DOHH2 (cell line): ENCODE measurements at regions not wholly inside any gene's neighbourhood (a gene's known extent, or its start where the extent isn't known, plus 50 kb on each side); places are given as distances from the start of the nearest gene placed in this dataset.

Source experiments
- H3F3A ChIP-seq: fragments of 200-600 bp; sonication (generic), shearing (Covaris generic); 2 replicates; pipeline ENCODE4 v1.6.0; 2016; ENCODE audit warnings: antibody characterized with exemption, mild to moderate bottlenecking; ENCODE audit not compliant: control insufficient read depth, insufficient read depth
- H3K27ac ChIP-seq: fragments of 200-600 bp; sonication (generic); 2 replicates; pipeline ENCODE4 v1.5.1; 2014; ENCODE audit warnings: low read depth, mild to moderate bottlenecking, low read length, moderate library complexity
- H3K27me3 ChIP-seq: fragments of 200-600 bp; sonication (generic); 2 replicates; pipeline ENCODE4 v1.6.1; 2014; ENCODE audit warnings: mild to moderate bottlenecking, low read length, mixed read lengths; ENCODE audit not compliant: control insufficient read depth
- H3K36me3 ChIP-seq: fragments of 200-600 bp; sonication (generic); 2 replicates; pipeline ENCODE4 v1.6.1; 2014; ENCODE audit warnings: mild to moderate bottlenecking, low read length, moderate library complexity, mixed read lengths; ENCODE audit not compliant: control insufficient read depth
- H3K4me1 ChIP-seq: fragments of 200-600 bp; sonication (generic); 2 replicates; pipeline ENCODE4 v1.6.1; 2014; ENCODE audit warnings: mild to moderate bottlenecking, low read length, mixed read lengths; ENCODE audit not compliant: control insufficient read depth
- H3K4me2 ChIP-seq: fragments of 200-600 bp; sonication (generic); 2 replicates; pipeline ENCODE4 v1.6.0; 2014; ENCODE audit warnings: mild to moderate bottlenecking, low read length, moderate library complexity
- H3K4me3 ChIP-seq: fragments of 200-600 bp; sonication (generic); 2 replicates; pipeline ENCODE4 v1.5.1; 2014; ENCODE audit warnings: mild to moderate bottlenecking, low read length, mixed read lengths
- H3K79me2 ChIP-seq: fragments of 200-600 bp; sonication (generic); 2 replicates; pipeline ENCODE4 v1.6.1; 2014; ENCODE audit warnings: mild to moderate bottlenecking, low read length, mixed read lengths; ENCODE audit not compliant: control insufficient read depth
- H3K9me2 ChIP-seq: fragments of 200-600 bp; sonication (generic); replicated peaks from 2 replicates; pipeline ENCODE4 v1.6.1; 2014; ENCODE audit warnings: mild to moderate bottlenecking, low read length, mixed read lengths; ENCODE audit not compliant: control insufficient read depth
- H3K9me3 ChIP-seq: fragments of 200-600 bp; sonication (generic); 2 replicates; pipeline ENCODE4 v1.6.1; 2014; ENCODE audit warnings: antibody characterized with exemption, low read length, mixed read lengths; ENCODE audit not compliant: control insufficient read depth, insufficient read depth
- H4K20me1 ChIP-seq: fragments of 200-600 bp; sonication (generic); 2 replicates; pipeline ENCODE4 v1.6.0; 2014; ENCODE audit warnings: low read depth, mild to moderate bottlenecking, antibody characterized with exemption, low read length, moderate library complexity; ENCODE audit not compliant: control insufficient read depth, insufficient read depth
- EZH2phosphoT487 ChIP-seq: fragments of 200-600 bp; sonication (generic); IDR thresholded peaks from 2 replicates; pipeline ENCODE4 v1.6.1; 2017; ENCODE audit warnings: borderline replicate concordance, mild to moderate bottlenecking, antibody characterized with exemption, low read length, moderate library complexity, mixed read lengths
- TF ChIP-seq, protein P1 (sequence below): fragments of 200-600 bp; sonication (generic); IDR thresholded peaks from one replicate; pipeline ENCODE4 v1.5.1; 2014; ENCODE audit warnings: antibody characterized with exemption, mild to moderate bottlenecking, low read depth, low read length; ENCODE audit not compliant: poor library complexity, severe bottlenecking

DNA sequence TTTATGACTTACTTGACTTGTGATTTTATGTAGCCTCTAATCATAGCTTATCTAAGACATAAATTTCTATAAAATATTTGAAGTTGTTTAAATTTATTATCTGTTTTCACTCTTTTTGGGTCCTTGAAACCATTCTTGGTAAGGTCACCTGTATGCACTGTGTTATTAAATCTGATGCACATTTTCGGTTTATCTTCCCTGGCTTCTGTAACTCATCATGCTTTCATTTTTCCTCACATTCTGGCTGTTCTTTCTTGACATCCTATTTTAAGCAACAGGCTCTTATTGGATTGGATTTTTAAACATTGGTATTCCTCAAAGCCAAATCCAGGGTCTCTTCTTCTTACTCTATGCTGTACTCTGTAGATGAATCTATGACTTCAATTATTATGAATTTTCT, 341.6 kb downstream of the TGFB2 start:
- H3K79me2 ChIP-seq = no peaks in the 10 kb centered on the region
- H3K9me2 ChIP-seq = no peaks in the 10 kb centered on the region
- no peaks in the 10 kb centered on the region for H4K20me1 ChIP-seq
- H3F3A ChIP-seq = no peaks in the 10 kb centered on the region
- no peaks in the 10 kb centered on the region for H3K4me1 ChIP-seq
- no peaks in the 10 kb centered on the region for H3K9me3 ChIP-seq
- no peaks in the 10 kb centered on the region for H3K36me3 ChIP-seq
- no peak overlapping the region for H3K4me3 ChIP-seq
- H3K27ac ChIP-seq = no peak overlapping the region
- TF ChIP-seq EZH2phosphoT487 = no peak
- TF ChIP-seq, protein P1, sequence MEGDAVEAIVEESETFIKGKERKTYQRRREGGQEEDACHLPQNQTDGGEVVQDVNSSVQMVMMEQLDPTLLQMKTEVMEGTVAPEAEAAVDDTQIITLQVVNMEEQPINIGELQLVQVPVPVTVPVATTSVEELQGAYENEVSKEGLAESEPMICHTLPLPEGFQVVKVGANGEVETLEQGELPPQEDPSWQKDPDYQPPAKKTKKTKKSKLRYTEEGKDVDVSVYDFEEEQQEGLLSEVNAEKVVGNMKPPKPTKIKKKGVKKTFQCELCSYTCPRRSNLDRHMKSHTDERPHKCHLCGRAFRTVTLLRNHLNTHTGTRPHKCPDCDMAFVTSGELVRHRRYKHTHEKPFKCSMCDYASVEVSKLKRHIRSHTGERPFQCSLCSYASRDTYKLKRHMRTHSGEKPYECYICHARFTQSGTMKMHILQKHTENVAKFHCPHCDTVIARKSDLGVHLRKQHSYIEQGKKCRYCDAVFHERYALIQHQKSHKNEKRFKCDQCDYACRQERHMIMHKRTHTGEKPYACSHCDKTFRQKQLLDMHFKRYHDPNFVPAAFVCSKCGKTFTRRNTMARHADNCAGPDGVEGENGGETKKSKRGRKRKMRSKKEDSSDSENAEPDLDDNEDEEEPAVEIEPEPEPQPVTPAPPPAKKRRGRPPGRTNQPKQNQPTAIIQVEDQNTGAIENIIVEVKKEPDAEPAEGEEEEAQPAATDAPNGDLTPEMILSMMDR = no peak
- no peaks in the 10 kb centered on the region for H3K27me3 ChIP-seq
- H3K4me2 ChIP-seq = no peak overlapping the region

DNA sequence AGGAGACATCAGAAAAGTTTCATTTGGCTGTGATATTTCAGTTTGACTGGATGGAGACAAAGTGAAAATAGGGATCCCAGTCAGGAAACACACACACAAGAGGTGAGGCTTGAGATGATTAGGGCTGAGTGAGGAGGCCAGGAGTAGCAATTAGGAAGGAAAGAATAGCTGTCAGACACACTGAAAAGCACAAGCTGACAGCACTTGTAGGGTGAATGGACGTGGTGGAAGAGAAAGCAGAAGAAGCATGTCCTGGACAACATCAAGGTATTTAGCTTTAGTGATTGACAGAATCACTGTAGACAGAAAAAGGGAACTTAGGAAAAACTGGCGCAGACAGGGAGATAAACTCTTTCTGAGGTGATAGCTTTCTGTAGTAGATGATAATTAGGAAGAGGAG, 347.7 kb downstream of the TGFB2 start:
- H3K27ac ChIP-seq = no peak overlapping the region
- H3K9me2 ChIP-seq = no peaks in the 10 kb centered on the region
- H3K36me3 ChIP-seq = no peaks in the 10 kb centered on the region
- no peaks in the 10 kb centered on the region for H3K4me1 ChIP-seq
- H3F3A ChIP-seq = no peaks in the 10 kb centered on the region
- TF ChIP-seq, protein P1 = no peak
- no peak for TF ChIP-seq EZH2phosphoT487
- no peak overlapping the region for H3K4me3 ChIP-seq
- H4K20me1 ChIP-seq = no peaks in the 10 kb centered on the region
- no peaks in the 10 kb centered on the region for H3K27me3 ChIP-seq
- no peak overlapping the region for H3K4me2 ChIP-seq
- no peaks in the 10 kb centered on the region for H3K79me2 ChIP-seq
- no peaks in the 10 kb centered on the region for H3K9me3 ChIP-seq

DNA sequence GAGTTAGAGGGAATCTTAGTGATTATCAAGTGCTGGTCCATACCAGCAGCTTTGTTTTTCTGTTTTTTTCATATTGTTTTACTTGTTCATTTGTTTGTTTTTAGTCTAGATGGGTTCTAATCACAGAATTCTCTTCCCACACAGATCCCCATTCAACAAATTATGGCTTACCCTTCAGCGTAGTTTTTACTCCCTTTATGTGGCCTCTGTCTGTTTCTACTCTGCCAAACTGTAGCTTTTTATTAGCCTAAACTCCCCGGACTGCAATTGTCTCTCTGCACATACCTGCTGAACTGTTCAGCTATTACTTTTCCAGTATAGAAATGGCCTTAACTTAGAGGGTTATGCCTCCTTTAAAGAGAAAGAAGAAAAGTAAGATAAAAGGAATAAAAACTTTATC, 348.5 kb downstream of the TGFB2 start:
- H3K36me3 ChIP-seq = no peaks in the 10 kb centered on the region
- H3F3A ChIP-seq = no peaks in the 10 kb centered on the region
- H3K4me3 ChIP-seq = no peak overlapping the region
- no peaks in the 10 kb centered on the region for H3K9me3 ChIP-seq
- no peak overlapping the region for H3K4me2 ChIP-seq
- H3K4me1 ChIP-seq = no peaks in the 10 kb centered on the region
- H3K9me2 ChIP-seq = no peaks in the 10 kb centered on the region
- H3K79me2 ChIP-seq = no peaks in the 10 kb centered on the region
- TF ChIP-seq, protein P1 = no peak
- no peak for TF ChIP-seq EZH2phosphoT487
- no peaks in the 10 kb centered on the region for H4K20me1 ChIP-seq
- H3K27ac ChIP-seq = no peak overlapping the region
- no peaks in the 10 kb centered on the region for H3K27me3 ChIP-seq

DNA sequence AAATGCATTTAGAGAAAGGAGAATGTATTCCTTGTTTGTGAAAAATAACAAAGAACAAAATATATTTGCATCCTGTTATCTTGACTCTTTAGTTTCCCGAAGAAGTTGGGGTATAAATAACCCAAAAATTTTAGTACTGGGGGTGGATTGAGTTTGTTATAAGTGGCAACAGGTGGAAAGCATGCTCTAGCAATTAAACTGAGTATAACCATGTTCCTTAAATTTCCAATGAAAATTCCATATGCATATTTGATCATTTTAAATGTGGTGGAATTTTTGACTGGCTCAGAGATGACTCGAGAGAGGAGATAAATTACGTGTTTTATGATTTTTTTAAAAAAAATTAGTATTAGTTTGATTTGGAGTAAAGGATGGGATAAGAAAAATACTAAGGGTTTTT, 348.9 kb downstream of the TGFB2 start:
- Histone ChIP-seq H3K4me1 (no peaks in the 10 kb centered on the region), H3K36me3 (no peaks in the 10 kb centered on the region), H3K79me2 (no peaks in the 10 kb centered on the region), H3K27ac (no peak overlapping the region), H3K4me3 (no peak overlapping the region), H4K20me1 (no peaks in the 10 kb centered on the region), H3K9me2 (no peaks in the 10 kb centered on the region), H3K4me2 (no peak overlapping the region), H3K27me3 (no peaks in the 10 kb centered on the region), H3K9me3 (no peaks in the 10 kb centered on the region), H3F3A (no peaks in the 10 kb centered on the region)
- no peak for TF ChIP-seq EZH2phosphoT487
- TF ChIP-seq, protein P1 = no peak
